C4-2B (cell line): ENCODE measurements at regions not wholly inside any gene's neighbourhood (a gene's known extent, or its start where the extent isn't known, plus 50 kb on each side); places are given as distances from the start of the nearest gene placed in this dataset.

Source experiments
- CTCF ChIP-seq: fragments of 450-650 bp; conservative IDR thresholded peaks from 2 replicates; pipeline ENCODE4 v1.5.1; 2017; ENCODE audit warnings: mild to moderate bottlenecking
- ZFX ChIP-seq: fragments of 450-650 bp; IDR thresholded peaks from 2 replicates; pipeline ENCODE4 v1.6.1; 2017

GRCh38 chr18:78158943-78159342, 820.7 kb upstream of the SALL3 start:
- no peak for TF ChIP-seq CTCF
- no peak for TF ChIP-seq ZFX
